ENCODE measurements at regions not wholly inside any gene's neighbourhood (a gene's known extent, or its start where the extent isn't known, plus 50 kb on each side); places are given as distances from the start of the nearest gene placed in this dataset.

DNA sequence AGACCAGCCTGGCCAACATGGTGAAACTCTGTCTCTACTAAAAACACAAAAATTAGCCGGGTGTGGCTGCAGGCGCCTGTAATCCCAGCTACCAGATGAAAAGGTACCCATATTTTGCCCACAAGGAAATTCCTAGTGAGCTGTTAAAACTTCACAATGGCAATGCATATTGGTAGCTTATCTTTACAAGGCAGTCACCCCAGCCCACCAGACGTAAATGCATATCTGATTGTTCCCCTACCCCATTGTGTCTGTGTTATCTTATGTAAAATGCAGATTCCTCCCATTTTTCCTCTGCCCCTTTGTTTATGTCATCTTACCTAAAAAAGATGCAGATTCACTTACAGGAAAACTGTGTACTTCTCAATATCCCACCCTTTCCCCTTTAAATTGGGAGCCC lies 103.1 kb upstream of the SLC2A1 start:
- Histone ChIP-seq H3F3A (replicated peaks; ENCODE audit: insufficient read depth) (no peaks in the 10 kb centered on the region), H2AFZ (ENCODE audit: low read depth) (no peak overlapping the region), H3K9ac (no peak overlapping the region), H3K36me3 (replicated peaks in 1 of 2; ENCODE audit: control insufficient read depth in 1 of 2, insufficient read depth in 2 of 2, low read length in 1 of 2) (no peaks in the 10 kb centered on the region), H3K27me3 (ENCODE audit: insufficient read depth) (no peaks in the 10 kb centered on the region), H3K27ac (ENCODE audit: low read depth in 2 of 2, low read length in 1 of 2) (peak overlapping the region in 1 of 2 experiments; percentile 72; a peak in 2 of 4 replicates), H3K4me2 (no peak overlapping the region), H3K79me2 (ENCODE audit: insufficient read depth) (no peaks in the 10 kb centered on the region), H3K4me3 (ENCODE audit: low read depth in 2 of 2, low read length in 1 of 2) (no peak overlapping the region), H3K4me1 (ENCODE audit: control insufficient read depth in 1 of 2, insufficient read depth in 2 of 2, low read depth in 1 of 2, low read length in 1 of 2) (peaks cover 0 to 22% of the 10 kb centered on the region in 2 experiments; a peak in 1 of 4 replicates), H3K9me2 (no peaks in the 10 kb centered on the region), H4K20me1 (ENCODE audit: insufficient read depth) (no peaks in the 10 kb centered on the region), H3K9me3 (no peaks in the 10 kb centered on the region)
- no peak for DNase-seq
- POLR2A ChIA-PET = interaction anchor here (0.8 to 1.3 kb wide), 3 partner anchors 9 to 110 kb away, joined by 3 read pairs; no protein-coding TSS in a partner anchor
- CTCF ChIA-PET = interaction anchor here (0.7 to 5.3 kb wide), 5 partner anchors 11 to 161 kb away, joined by 3 to 52 read pairs (median 7); no protein-coding TSS in a partner anchor
- TF ChIP-seq CHD2 (IDR thresholded peaks at IDR 0.05; ENCODE audit: low read length, partially characterized antibody) (no peak), TCF12 (IDR thresholded peaks at IDR 0.05) (no peak), ZBTB33 (IDR thresholded peaks at IDR 0.05; ENCODE audit: borderline replicate concordance, low read depth) (no peak), POLR2AphosphoS5 (IDR thresholded peaks at IDR 0.05; ENCODE audit: low read depth, low read length) (no peak), JUND (IDR thresholded peaks at IDR 0.05) (no peak), MEF2A (IDR thresholded peaks at IDR 0.05; ENCODE audit: borderline replicate concordance, low read depth) (no peak), NRF1 (IDR thresholded peaks at IDR 0.05; ENCODE audit: low read depth, low read length) (no peak), NFIC (IDR thresholded peaks at IDR 0.05; ENCODE audit: borderline replicate concordance) (no peak), FOXM1 (IDR thresholded peaks at IDR 0.05; ENCODE audit: low read depth) (no peak), CTCF (IDR thresholded peaks at IDR 0.05) (no peak)
- TF ChIP-seq, protein P1, sequence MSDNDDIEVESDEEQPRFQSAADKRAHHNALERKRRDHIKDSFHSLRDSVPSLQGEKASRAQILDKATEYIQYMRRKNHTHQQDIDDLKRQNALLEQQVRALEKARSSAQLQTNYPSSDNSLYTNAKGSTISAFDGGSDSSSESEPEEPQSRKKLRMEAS (IDR thresholded peaks at IDR 0.05; ENCODE audit: low read depth) = no peak
- WGBS (ENCODE audit: low lambda C conversion rate) = 67% methylated on average over 3 of the region's 3 CpGs

DNA sequence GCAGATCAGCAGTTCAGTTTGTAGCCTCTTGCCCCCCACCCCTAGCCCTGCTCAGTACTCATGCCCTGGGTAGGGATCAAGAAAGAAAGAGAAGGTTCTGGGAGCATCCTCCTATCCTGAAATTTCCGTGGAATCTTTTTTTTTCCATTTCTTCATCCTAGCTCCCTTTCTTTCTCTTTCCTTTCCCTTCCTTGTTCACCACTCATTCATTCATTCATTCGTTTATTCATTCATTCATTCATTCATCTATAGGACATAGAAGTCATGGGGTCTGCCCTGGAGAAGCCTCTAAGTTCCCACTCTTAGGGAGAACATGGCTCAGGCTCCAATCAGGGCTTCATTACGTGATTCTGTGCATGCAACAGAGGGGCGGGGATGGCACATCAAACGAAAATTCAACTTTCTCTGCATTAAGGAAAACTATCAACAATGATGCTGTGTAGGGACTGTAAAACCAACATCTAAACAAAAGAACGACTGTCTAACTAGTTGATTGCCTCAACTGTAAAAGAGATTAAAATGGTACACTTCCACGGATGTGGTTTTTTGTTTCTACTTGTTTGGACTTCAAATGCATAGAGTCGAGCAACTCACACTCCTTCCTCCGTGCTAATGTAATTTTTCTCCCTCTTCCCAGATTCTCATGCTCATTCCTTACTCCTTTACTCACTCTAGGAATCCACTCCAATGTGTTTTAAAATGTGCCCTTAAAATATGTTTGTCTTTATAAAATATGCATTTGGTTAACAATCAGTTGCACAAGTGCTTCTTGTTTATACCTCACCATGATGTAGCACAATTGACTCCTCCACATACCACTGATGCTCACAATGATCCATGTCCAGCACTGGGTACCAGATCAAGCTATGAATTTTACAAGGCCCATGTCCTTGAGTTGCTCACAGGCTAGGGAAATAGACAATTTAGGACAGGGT lies 101.2 kb upstream of the SLC2A1 start:
- H3K27ac ChIP-seq (ENCODE audit: low read depth in 2 of 2, low read length in 1 of 2) = no peak overlapping the region; a peak in 1 of 4 replicates
- H3K9ac ChIP-seq = no peak overlapping the region
- TF ChIP-seq REST (IDR thresholded peaks at IDR 0.05; ENCODE audit: low read depth, low read length) (no peak), CHD2 (IDR thresholded peaks at IDR 0.05; ENCODE audit: low read length, partially characterized antibody) (no peak), YY1 (IDR thresholded peaks at IDR 0.05; ENCODE audit: low read depth) (no peak), USF1 (IDR thresholded peaks at IDR 0.05; ENCODE audit: borderline replicate concordance, low read depth) (no peak), RFX5 (IDR thresholded peaks at IDR 0.05; ENCODE audit: low read length) (no peak), FOSL2 (IDR thresholded peaks at IDR 0.05; ENCODE audit: borderline replicate concordance, low read depth) (no peak), NRF1 (IDR thresholded peaks at IDR 0.05; ENCODE audit: low read depth, low read length) (no peak), TAF1 (IDR thresholded peaks at IDR 0.05; ENCODE audit: borderline replicate concordance, low read depth, low read length) (no peak)

More for the DNA sequence above, 101.2 kb upstream of the SLC2A1 start:
- H4K20me1 ChIP-seq (ENCODE audit: insufficient read depth) = no peaks in the 10 kb centered on the region
- ChIA-PET POLR2A (interaction anchor here (1.1 kb wide), 1 partner anchor 101 kb away, joined by 3 read pairs; the partner anchor contains the start of gene SLC2A1), CTCF (interaction anchor here (1.6 to 5.3 kb wide), 3 partner anchors 13 to 147 kb away, joined by 4 to 52 read pairs (median 33); no protein-coding TSS in a partner anchor)
- H3F3A ChIP-seq (replicated peaks; ENCODE audit: insufficient read depth) = no peaks in the 10 kb centered on the region
- no peak for DNase-seq
- H2AFZ ChIP-seq (ENCODE audit: low read depth) = no peak overlapping the region
- H3K79me2 ChIP-seq (ENCODE audit: insufficient read depth) = no peaks in the 10 kb centered on the region
- H3K4me2 ChIP-seq = no peak overlapping the region
- no peaks in the 10 kb centered on the region for H3K9me2 ChIP-seq
- no peaks in the 10 kb centered on the region for H3K9me3 ChIP-seq
- H3K4me1 ChIP-seq (ENCODE audit: control insufficient read depth in 1 of 2, insufficient read depth in 2 of 2, low read depth in 1 of 2, low read length in 1 of 2) = peaks cover 0 to 22% of the 10 kb centered on the region in 2 experiments; a peak in 1 of 4 replicates
- no peak overlapping the region for H3K4me3 ChIP-seq (ENCODE audit: low read depth in 2 of 2, low read length in 1 of 2)
- H3K27me3 ChIP-seq (ENCODE audit: insufficient read depth) = no peaks in the 10 kb centered on the region
- H3K36me3 ChIP-seq (replicated peaks in 1 of 2; ENCODE audit: control insufficient read depth in 1 of 2, insufficient read depth in 2 of 2, low read length in 1 of 2) = no peaks in the 10 kb centered on the region
- WGBS (ENCODE audit: low lambda C conversion rate) = 71% methylated on average over 9 of the region's 9 CpGs

All from SK-N-SH (cell line).